ENCODE measurements at regions not wholly inside any gene's neighbourhood (a gene's known extent, or its start where the extent isn't known, plus 50 kb on each side); places are given as distances from the start of the nearest gene placed in this dataset.

DNA sequence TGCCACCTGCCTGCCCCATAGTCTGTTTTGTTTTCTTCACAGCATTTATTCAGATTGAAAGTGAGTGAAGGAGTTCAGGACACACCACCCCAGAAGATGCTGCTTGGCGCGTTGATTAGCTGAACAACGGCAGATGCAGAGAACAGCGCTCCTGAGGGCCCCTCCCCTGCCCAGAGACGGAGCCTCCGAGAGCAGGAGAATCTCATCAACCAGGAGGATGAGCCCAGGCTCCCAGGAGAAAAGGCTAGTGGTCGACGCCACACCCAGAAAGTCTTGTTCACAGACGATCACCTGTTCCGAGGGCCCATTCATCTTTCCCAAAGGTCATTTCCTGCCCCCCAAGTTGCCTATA lies 180.4 kb upstream of the PPP1R26 start:
- Histone ChIP-seq H2AFZ (ENCODE audit: low read depth, low read length) (no peak overlapping the region), H3K36me3 (ENCODE audit: control insufficient read depth, insufficient read depth, low read length) (no peaks in the 10 kb centered on the region), H3K27ac (ENCODE audit: extremely low read depth, low read depth, low read length) (no peak overlapping the region), H3K9me3 (replicated peaks; ENCODE audit: control insufficient read depth, insufficient read depth, low read depth, low read length) (no peaks in the 10 kb centered on the region), H3K4me2 (ENCODE audit: insufficient read depth, low read length) (no peak overlapping the region), H3K4me1 (replicated peaks in 1 of 2; ENCODE audit: control insufficient read depth in 2 of 2, insufficient read depth in 2 of 2, low read length in 2 of 2) (no peaks in the 10 kb centered on the region), H3K79me2 (ENCODE audit: control insufficient read depth, insufficient read depth, low read length) (no peaks in the 10 kb centered on the region), H3K27me3 (ENCODE audit: control insufficient read depth in 2 of 2, insufficient read depth in 2 of 2, low read length in 2 of 2) (peaks cover 9 to 69% of the 10 kb centered on the region in 2 experiments; a peak in 3 of 5 replicates), H3K9ac (ENCODE audit: insufficient read depth in 1 of 2, low read depth in 2 of 2, low read length in 2 of 2) (no peak overlapping the region), H3K4me3 (no peak overlapping the region), H4K20me1 (replicated peaks; ENCODE audit: control insufficient read depth, insufficient read depth, low read length) (peaks cover 4% of the 10 kb centered on the region; the same call in 1 of the 2 replicates), H3K9me1 (ENCODE audit: control insufficient read depth, insufficient read depth, low read length) (no peaks in the 10 kb centered on the region)
- in situ Hi-C loops (cut with MboI) (no loop called here), intact Hi-C loops (cut with micrococcal nuclease) (no loop called here)
- ChIA-PET POLR2A (no interaction called here), CTCF (ENCODE audit: low intra/inter-chr PET ratio) (no interaction called here)
- no peak for DNase-seq (ENCODE audit: extremely low read depth in 1 of 4, low spot score in 3 of 4)
- FAIRE-seq = no peak
- WGBS (ENCODE audit: insufficient coverage, low coverage, missing lambda C conversion rate) = 0% methylated on average over 10 of the region's 10 CpGs
- ATAC-seq = no peak
- no TSS peak for BruUV-seq (replicated peaks)
- TF ChIP-seq RUNX1 (IDR thresholded peaks at IDR 0.05; ENCODE audit: low read depth) = no peak
- TF ChIP-seq TCF7L2 (IDR thresholded peaks at IDR 0.05; ENCODE audit: low read depth, low read length) = no peak
- TF ChIP-seq SPI1 (IDR thresholded peaks at IDR 0.05; ENCODE audit: borderline replicate concordance, low read depth, low read length) = no peak
- no peak for TF ChIP-seq POLR2H (tag; IDR thresholded peaks at IDR 0.05; ENCODE audit: low read depth)
- no peak for TF ChIP-seq ZNF589 (CRISPR knock-in tag; IDR thresholded peaks at IDR 0.05; ENCODE audit: low read depth)
- no peak for TF ChIP-seq SMAD3 (CRISPR knock-in tag; conservative IDR thresholded peaks at IDR 0.05)
- TF ChIP-seq RBM34 (IDR thresholded peaks at IDR 0.05; ENCODE audit: borderline replicate concordance, insufficient read depth, low read length) = no peak
- TF ChIP-seq ZNF23 (CRISPR knock-in tag; IDR thresholded peaks at IDR 0.05) = no peak
- TF ChIP-seq MBD2 (IDR thresholded peaks at IDR 0.05; ENCODE audit: borderline replicate concordance, low read depth) = no peak
- no peak for TF ChIP-seq ZNF41 (CRISPR knock-in tag; conservative IDR thresholded peaks at IDR 0.05)
- TF ChIP-seq ZNF143 (CRISPR knock-in tag; IDR thresholded peaks at IDR 0.05) = no peak
- TF ChIP-seq, protein P1, sequence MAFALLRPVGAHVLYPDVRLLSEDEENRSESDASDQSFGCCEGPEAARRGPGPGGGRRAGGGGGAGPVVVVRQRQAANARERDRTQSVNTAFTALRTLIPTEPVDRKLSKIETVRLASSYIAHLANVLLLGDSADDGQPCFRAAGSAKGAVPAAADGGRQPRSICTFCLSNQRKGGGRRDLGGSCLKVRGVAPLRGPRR (CRISPR knock-in tag; IDR thresholded peaks at IDR 0.05) = no peak
- TF ChIP-seq, protein P2, sequence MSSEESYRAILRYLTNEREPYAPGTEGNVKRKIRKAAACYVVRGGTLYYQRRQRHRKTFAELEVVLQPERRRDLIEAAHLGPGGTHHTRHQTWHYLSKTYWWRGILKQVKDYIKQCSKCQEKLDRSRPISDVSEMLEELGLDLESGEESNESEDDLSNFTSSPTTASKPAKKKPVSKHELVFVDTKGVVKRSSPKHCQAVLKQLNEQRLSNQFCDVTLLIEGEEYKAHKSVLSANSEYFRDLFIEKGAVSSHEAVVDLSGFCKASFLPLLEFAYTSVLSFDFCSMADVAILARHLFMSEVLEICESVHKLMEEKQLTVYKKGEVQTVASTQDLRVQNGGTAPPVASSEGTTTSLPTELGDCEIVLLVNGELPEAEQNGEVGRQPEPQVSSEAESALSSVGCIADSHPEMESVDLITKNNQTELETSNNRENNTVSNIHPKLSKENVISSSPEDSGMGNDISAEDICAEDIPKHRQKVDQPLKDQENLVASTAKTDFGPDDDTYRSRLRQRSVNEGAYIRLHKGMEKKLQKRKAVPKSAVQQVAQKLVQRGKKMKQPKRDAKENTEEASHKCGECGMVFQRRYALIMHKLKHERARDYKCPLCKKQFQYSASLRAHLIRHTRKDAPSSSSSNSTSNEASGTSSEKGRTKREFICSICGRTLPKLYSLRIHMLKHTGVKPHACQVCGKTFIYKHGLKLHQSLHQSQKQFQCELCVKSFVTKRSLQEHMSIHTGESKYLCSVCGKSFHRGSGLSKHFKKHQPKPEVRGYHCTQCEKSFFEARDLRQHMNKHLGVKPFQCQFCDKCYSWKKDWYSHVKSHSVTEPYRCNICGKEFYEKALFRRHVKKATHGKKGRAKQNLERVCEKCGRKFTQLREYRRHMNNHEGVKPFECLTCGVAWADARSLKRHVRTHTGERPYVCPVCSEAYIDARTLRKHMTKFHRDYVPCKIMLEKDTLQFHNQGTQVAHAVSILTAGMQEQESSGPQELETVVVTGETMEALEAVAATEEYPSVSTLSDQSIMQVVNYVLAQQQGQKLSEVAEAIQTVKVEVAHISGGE (CRISPR knock-in tag; IDR thresholded peaks at IDR 0.05) = no peak
- TF ChIP-seq, protein P3, sequence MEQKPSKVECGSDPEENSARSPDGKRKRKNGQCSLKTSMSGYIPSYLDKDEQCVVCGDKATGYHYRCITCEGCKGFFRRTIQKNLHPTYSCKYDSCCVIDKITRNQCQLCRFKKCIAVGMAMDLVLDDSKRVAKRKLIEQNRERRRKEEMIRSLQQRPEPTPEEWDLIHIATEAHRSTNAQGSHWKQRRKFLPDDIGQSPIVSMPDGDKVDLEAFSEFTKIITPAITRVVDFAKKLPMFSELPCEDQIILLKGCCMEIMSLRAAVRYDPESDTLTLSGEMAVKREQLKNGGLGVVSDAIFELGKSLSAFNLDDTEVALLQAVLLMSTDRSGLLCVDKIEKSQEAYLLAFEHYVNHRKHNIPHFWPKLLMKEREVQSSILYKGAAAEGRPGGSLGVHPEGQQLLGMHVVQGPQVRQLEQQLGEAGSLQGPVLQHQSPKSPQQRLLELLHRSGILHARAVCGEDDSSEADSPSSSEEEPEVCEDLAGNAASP (IDR thresholded peaks at IDR 0.05) = no peak
- TF ChIP-seq CEBPB (tag; IDR thresholded peaks at IDR 0.05) = no peak
- TF ChIP-seq E2F3 (CRISPR knock-in tag; IDR thresholded peaks at IDR 0.05) = no peak
- no peak for TF ChIP-seq ZBTB7A (IDR thresholded peaks at IDR 0.05; ENCODE audit: borderline replicate concordance, control insufficient read depth, low read depth, low read length)

All from K562 (cell line).